ENCODE measurements at regions not wholly inside any gene's neighbourhood (a gene's known extent, or its start where the extent isn't known, plus 50 kb on each side); places are given as distances from the start of the nearest gene placed in this dataset.
"Not testable (repeated sequence)": the region's sequence is repeated elsewhere in the genome, so short reads cannot be mapped to it uniquely, and the experiment has no call there.

- POLR2A ChIA-PET = no interaction called here
- Histone ChIP-seq H3K36me3 (ENCODE audit: control insufficient read depth, insufficient read depth, low read length) (no peaks in the 10 kb centered on the region), H3K27me3 (ENCODE audit: control insufficient read depth, insufficient read depth, low read length) (no peaks in the 10 kb centered on the region), H3K4me3 (ENCODE audit: low read depth, low read length) (no peak overlapping the region)
- DNase-seq (ENCODE audit: low read depth) = no peak
- CTCF ChIA-PET = interaction anchor here (1.0 to 1.7 kb wide), 4 partner anchors 12 to 290 kb away, joined by 3 to 4 read pairs (median 4); no protein-coding TSS in a partner anchor
- no peak for TF ChIP-seq CTCF (IDR thresholded peaks at IDR 0.05; ENCODE audit: insufficient read depth, low read depth, low read length)
Observed at GRCh38 chr4:53942712-53943111, 121.7 kb downstream of the CHIC2 start.

DNA sequence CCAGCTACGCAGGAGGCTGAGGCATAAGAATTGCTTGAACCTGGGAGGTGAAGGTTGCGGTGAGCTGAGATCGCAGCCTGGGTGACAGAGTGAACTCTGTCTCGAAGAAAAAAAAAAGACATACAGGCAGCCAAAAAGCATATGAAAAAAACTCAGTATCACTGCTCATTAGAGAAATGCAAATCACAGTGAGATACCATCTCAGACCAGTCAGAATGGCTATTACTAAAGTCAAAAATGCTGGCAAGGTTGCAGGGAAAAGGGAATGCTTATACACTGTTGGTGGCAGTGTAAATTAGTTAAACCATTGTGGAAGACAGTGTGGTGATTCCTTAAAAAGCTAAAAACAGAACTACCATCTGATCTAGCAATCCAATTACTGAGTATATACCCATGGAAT is 123.1 kb downstream of the CHIC2 start:
- DNase-seq (ENCODE audit: low read depth) = no peak
- no peaks in the 10 kb centered on the region for H3K36me3 ChIP-seq (ENCODE audit: control insufficient read depth, insufficient read depth, low read length)
- H3K27me3 ChIP-seq (ENCODE audit: control insufficient read depth, insufficient read depth, low read length) = no peaks in the 10 kb centered on the region
- TF ChIP-seq CTCF (IDR thresholded peaks at IDR 0.05; ENCODE audit: insufficient read depth, low read depth, low read length) = no peak
- H3K4me3 ChIP-seq (ENCODE audit: low read depth, low read length) = no peak overlapping the region
- POLR2A ChIA-PET = no interaction called here
- CTCF ChIA-PET = interaction anchor here (1.4 kb wide), 1 partner anchor 10 kb away, joined by 3 read pairs; no protein-coding TSS in a partner anchor

- POLR2A ChIA-PET; CTCF ChIA-PET; H3K4me3 ChIP-seq (ENCODE audit: low read depth, low read length); DNase-seq (ENCODE audit: low read depth); H3K27me3 ChIP-seq (ENCODE audit: control insufficient read depth, insufficient read depth, low read length); H3K36me3 ChIP-seq (ENCODE audit: control insufficient read depth, insufficient read depth, low read length): not testable (repeated sequence)
Observed at GRCh38 chr4:53939892-53940291, 124.5 kb downstream of the CHIC2 start.

GRCh38 chr4:53937918-53938317 is 126.5 kb downstream of the CHIC2 start:
- H3K4me3 ChIP-seq (ENCODE audit: low read depth, low read length) = no peak overlapping the region
- no peaks in the 10 kb centered on the region for H3K36me3 ChIP-seq (ENCODE audit: control insufficient read depth, insufficient read depth, low read length)
- no peak for TF ChIP-seq CTCF (IDR thresholded peaks at IDR 0.05; ENCODE audit: insufficient read depth, low read depth, low read length)
- POLR2A ChIA-PET = no interaction called here
- no peaks in the 10 kb centered on the region for H3K27me3 ChIP-seq (ENCODE audit: control insufficient read depth, insufficient read depth, low read length)
- no peak for DNase-seq (ENCODE audit: low read depth)
- CTCF ChIA-PET = no interaction called here

DNA sequence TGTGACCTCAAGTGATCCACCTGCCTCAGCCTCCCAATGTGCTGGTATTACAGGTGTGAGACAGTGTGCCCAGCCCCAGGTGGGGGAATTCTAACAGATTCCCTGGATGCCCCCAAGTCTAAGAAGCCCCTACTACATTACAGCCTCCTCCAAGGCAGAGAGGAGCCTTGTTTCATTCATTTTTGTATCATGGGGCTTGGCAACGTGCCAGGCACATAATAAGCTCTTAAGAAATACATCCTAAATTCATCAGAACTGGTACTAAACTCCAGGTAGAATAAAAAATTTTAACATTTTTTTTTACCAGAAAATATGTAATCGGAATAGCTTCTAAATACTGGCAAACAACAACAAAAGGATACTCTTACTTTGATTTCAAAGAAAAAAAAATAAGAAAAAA is 127.1 kb downstream of the CHIC2 start:
- no peak for TF ChIP-seq CTCF (IDR thresholded peaks at IDR 0.05; ENCODE audit: insufficient read depth, low read depth, low read length)
- ChIA-PET POLR2A (no interaction called here), CTCF (no interaction called here)
- Histone ChIP-seq H3K27me3 (ENCODE audit: control insufficient read depth, insufficient read depth, low read length) (no peaks in the 10 kb centered on the region), H3K4me3 (ENCODE audit: low read depth, low read length) (no peak overlapping the region), H3K36me3 (ENCODE audit: control insufficient read depth, insufficient read depth, low read length) (no peaks in the 10 kb centered on the region)
- no peak for DNase-seq (ENCODE audit: low read depth)

DNA sequence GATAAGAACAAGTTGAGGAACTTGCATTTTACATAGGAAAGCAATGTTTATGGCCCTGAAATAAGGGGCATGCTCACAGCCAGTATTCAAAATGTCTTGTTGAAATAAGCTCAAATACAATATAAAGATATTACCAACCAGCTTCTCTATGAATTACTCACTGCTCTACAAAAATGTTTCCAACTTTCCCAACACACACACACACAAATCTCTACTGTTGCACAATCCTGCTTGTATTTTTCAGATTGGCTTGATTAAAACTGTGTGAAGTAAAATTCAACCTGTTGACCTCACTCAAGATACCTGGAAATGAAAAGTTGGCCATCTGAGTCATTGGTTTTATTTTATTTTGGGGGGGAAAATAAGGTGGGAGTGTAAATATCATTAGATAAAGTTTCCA is 128.6 kb downstream of the CHIC2 start:
- H3K27me3 ChIP-seq (ENCODE audit: control insufficient read depth, insufficient read depth, low read length) = no peaks in the 10 kb centered on the region
- ChIA-PET POLR2A (no interaction called here), CTCF (interaction anchor here (0.9 to 1.6 kb wide), 4 partner anchors 9 to 298 kb away, joined by 3 to 5 read pairs (median 4); no protein-coding TSS in a partner anchor)
- no peak overlapping the region for H3K4me3 ChIP-seq (ENCODE audit: low read depth, low read length)
- DNase-seq (ENCODE audit: low read depth) = peak; percentile 46
- no peaks in the 10 kb centered on the region for H3K36me3 ChIP-seq (ENCODE audit: control insufficient read depth, insufficient read depth, low read length)
- no peak for TF ChIP-seq CTCF (IDR thresholded peaks at IDR 0.05; ENCODE audit: insufficient read depth, low read depth, low read length)
